K562 (cell line): ENCODE measurements at regions not wholly inside any gene's neighbourhood (a gene's known extent, or its start where the extent isn't known, plus 50 kb on each side); places are given as distances from the start of the nearest gene placed in this dataset.

Experiments used
- ETV6 ChIP-seq, 3 experiments: fragments of 150-350 bp in 1 of 3; sonication (generic) in 1 of 3; formaldehyde crosslinking in 1 of 3; IDR thresholded peaks; 2 replicates each; pipeline versions ENCODE4 v1.6.1 to v1.8.0; 2014 to 2022; ENCODE audit warnings: borderline replicate concordance in 2 of 3, low read depth in 2 of 3, antibody characterized with exemption in 1 of 3, low read length in 1 of 3, mild to moderate bottlenecking in 1 of 3, missing genetic modification reagents in 1 of 3
- FOXJ3 ChIP-seq: sonication (generic); formaldehyde crosslinking; IDR thresholded peaks from 2 replicates; pipeline ENCODE4 v1.4.0; 2020; ENCODE audit warnings: mild to moderate bottlenecking, missing genetic modification reagents
- POLR2A ChIP-seq: fragments of 450-650 bp; conservative IDR thresholded peaks from 2 replicates; pipeline ENCODE4 v1.6.1; 2016
- ZNF232 ChIP-seq: sonication (generic); formaldehyde crosslinking; IDR thresholded peaks from 2 replicates; pipeline ENCODE4 v1.8.0; 2022; ENCODE audit warnings: mild to moderate bottlenecking, missing genetic modification reagents

DNA sequence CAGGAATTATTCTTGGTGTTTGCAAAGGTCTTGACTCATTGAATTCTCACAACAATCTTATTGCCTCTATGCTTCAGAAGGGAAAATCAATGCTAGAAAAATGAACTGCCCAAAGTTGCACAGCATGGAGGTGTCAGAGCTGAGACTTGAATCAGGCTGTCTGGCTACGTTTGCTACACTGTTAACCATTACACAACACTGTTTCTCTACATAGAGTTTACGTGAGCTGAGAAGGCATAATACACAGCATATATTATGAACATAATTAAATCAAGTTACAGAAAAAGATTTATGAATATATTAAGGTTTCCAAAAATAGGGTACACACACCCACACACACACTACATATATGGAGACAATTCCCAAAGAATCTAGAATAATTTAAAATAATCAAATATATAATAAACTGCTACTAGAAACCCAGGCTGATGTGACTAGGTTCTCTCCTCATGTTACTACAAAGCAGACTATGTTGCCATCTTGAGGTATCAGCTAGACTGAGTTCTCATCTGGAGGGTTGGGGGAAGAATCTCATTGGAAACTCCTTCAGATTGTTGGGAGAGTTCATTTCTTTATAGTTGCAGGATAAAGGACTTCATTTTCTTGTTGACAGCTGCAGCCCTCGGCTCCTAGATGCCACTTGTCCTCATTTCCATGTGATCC is 1270.5 kb downstream of the ARAP2 start:
- TF ChIP-seq FOXJ3 (no peak), ETV6 (IDR thresholded peaks at IDR 0.05; ENCODE audit: borderline replicate concordance in 1 of 2, low read depth in 2 of 2, low read length in 1 of 2) (no peak), ETV6 (CRISPR knock-in tag; IDR thresholded peaks at IDR 0.05; ENCODE audit: borderline replicate concordance) (no peak), POLR2A (no peak), ZNF232 (no peak)
